GM12878 (cell line): ENCODE measurements at regions not wholly inside any gene's neighbourhood (a gene's known extent, or its start where the extent isn't known, plus 50 kb on each side); places are given as distances from the start of the nearest gene placed in this dataset.

Experiments used
- ATAC-seq: fragments of 200-7000 bp; cut with Tn5 transposase; 3 replicates; pipeline ENCODE4 v1.9.1; 2020; ENCODE audit warnings: mild to moderate bottlenecking, moderate library complexity
- BruUV-seq: library from RNA; stranded (reverse); fragments of 400-500 nt; replicated peaks from 2 replicates; lab custom pipeline; 2021; lab: Mats Ljungman, UMichigan
- CTCF ChIA-PET: fragments of 300-600 bp; sonication (Branson Sonifier 250); formaldehyde crosslinking; extraction: SDS; loops from one replicate; lab custom pipeline; 2021; ENCODE audit warnings: inconsistent platforms; lab: Yijun Ruan, JAX
- POLR2A ChIA-PET: fragments of 350-600 bp; formaldehyde crosslinking; extraction: SDS; loops from one replicate; lab custom pipeline; 2021; ENCODE audit warnings: inconsistent platforms; lab: Charles Lee
- RAD21 ChIA-PET: fragments of 300-600 bp; sonication (Branson Sonifier 250); formaldehyde crosslinking; loops from one replicate; lab custom pipeline; 2023; ENCODE audit warnings: antibody characterized with exemption; ENCODE audit not compliant: unreplicated experiment; lab: Charles Lee
- SMC1A ChIA-PET: fragments of 300-600 bp; sonication (Branson Sonifier 250); formaldehyde crosslinking; loops from one replicate; lab custom pipeline; 2023; ENCODE audit not compliant: unreplicated experiment, uncharacterized antibody; lab: Charles Lee
- DNase-seq: peaks from one replicate; pipeline ENCODE4 v3.0.0-alpha.2; 2011; ENCODE audit warnings: low read depth, low spot score
- FAIRE-seq: peaks from 3 replicates; lab custom pipeline; 2011; peaks lifted over from hg19 to GRCh38; lab: Jason Lieb, UNC
- H2AFZ ChIP-seq: 2 replicates; pipeline ENCODE4 v1.6.0; 2011; ENCODE audit warnings: low read depth, low read length, control low read depth; ENCODE audit not compliant: control insufficient read depth
- H3K27ac ChIP-seq: 2 replicates; pipeline ENCODE4 v1.5.1; 2011; ENCODE audit warnings: control low read depth; ENCODE audit not compliant: control insufficient read depth, insufficient read depth
- H3K27me3 ChIP-seq, 2 experiments: replicated peaks in 1 of 2; 2 replicates each; pipeline versions ENCODE4 v1.6.0 to v1.6.1; 2011; ENCODE audit warnings: low read length in 1 of 2; ENCODE audit not compliant: control insufficient read depth in 2 of 2, insufficient read depth in 2 of 2
- H3K36me3 ChIP-seq, 2 experiments: 2 replicates each; pipeline ENCODE4 v1.5.1; 2011; ENCODE audit warnings: low read length in 1 of 2; ENCODE audit not compliant: control insufficient read depth in 2 of 2, insufficient read depth in 2 of 2
- H3K4me1 ChIP-seq: 2 replicates; pipeline ENCODE4 v1.6.1; 2011; ENCODE audit warnings: mild to moderate bottlenecking, low read length, moderate library complexity, mixed read lengths; ENCODE audit not compliant: control insufficient read depth, insufficient read depth
- H3K4me2 ChIP-seq: 2 replicates; pipeline ENCODE4 v1.6.0; 2011; ENCODE audit warnings: control low read depth; ENCODE audit not compliant: control insufficient read depth, insufficient read depth
- H3K4me3 ChIP-seq: fragments of 200-600 bp; sonication (generic); 2 replicates; pipeline ENCODE4 v1.5.1; 2016
- H3K79me2 ChIP-seq: 2 replicates; pipeline ENCODE4 v1.6.0; 2011; ENCODE audit warnings: low read length; ENCODE audit not compliant: control insufficient read depth, insufficient read depth
- H3K9ac ChIP-seq: 2 replicates; pipeline ENCODE4 v1.8.0; 2011; ENCODE audit warnings: low read length, control low read depth, mixed read lengths; ENCODE audit not compliant: control insufficient read depth, insufficient read depth
- H3K9me3 ChIP-seq: replicated peaks from 3 replicates; pipeline ENCODE4 v1.5.1; 2011; ENCODE audit warnings: mild to moderate bottlenecking, low read length; ENCODE audit not compliant: control insufficient read depth, insufficient read depth
- H4K20me1 ChIP-seq: 2 replicates; pipeline ENCODE4 v1.6.0; 2011; ENCODE audit not compliant: control insufficient read depth, insufficient read depth
- CEBPB ChIP-seq, 2 experiments: fragments of 150-350 bp in 1 of 2; IDR thresholded peaks; 2 replicates each; pipeline ENCODE4 v1.6.1; 2012 to 2014; ENCODE audit warnings: low read depth in 2 of 2, low read length in 2 of 2, borderline replicate concordance in 1 of 2, inconsistent platforms in 1 of 2
- CREM ChIP-seq: IDR thresholded peaks from 2 replicates; pipeline ENCODE4 v1.6.1; 2014; ENCODE audit warnings: antibody characterized with exemption, low read depth
- DPF2 ChIP-seq: fragments of 450-650 bp; IDR thresholded peaks from 2 replicates; pipeline ENCODE4 v1.6.1; 2017; ENCODE audit warnings: mild to moderate bottlenecking
- FOS ChIP-seq: IDR thresholded peaks from 3 replicates; pipeline ENCODE4 v1.6.1; 2011; ENCODE audit warnings: borderline replicate concordance; ENCODE audit not compliant: insufficient read length; ENCODE audit errors: extremely low read depth
- HCFC1 ChIP-seq: fragments of 150-350 bp; IDR thresholded peaks from 2 replicates; pipeline ENCODE4 v1.6.1; 2014; ENCODE audit warnings: low read length
- MTA3 ChIP-seq: IDR thresholded peaks from 2 replicates; pipeline ENCODE4 v1.6.1; 2012; ENCODE audit warnings: low read length, inconsistent platforms, borderline replicate concordance
- MYC ChIP-seq: IDR thresholded peaks from 2 replicates; pipeline ENCODE4 v1.6.1; 2011; ENCODE audit warnings: mild to moderate bottlenecking, low read length, moderate library complexity, inconsistent platforms; ENCODE audit not compliant: insufficient read depth, insufficient replicate concordance, insufficient read length, severe bottlenecking
- NFYB ChIP-seq: IDR thresholded peaks from 2 replicates; pipeline ENCODE4 v1.6.1; 2011; ENCODE audit warnings: low read depth, mild to moderate bottlenecking, low read length, improper control_type of control experiment, moderate library complexity; ENCODE audit not compliant: insufficient read depth
- NR2C1 ChIP-seq: fragments of 450-650 bp; IDR thresholded peaks from 2 replicates; pipeline ENCODE4 v1.6.1; 2017; ENCODE audit warnings: antibody characterized with exemption, mild to moderate bottlenecking, moderate library complexity
- NRF1 ChIP-seq: conservative IDR thresholded peaks from 2 replicates; pipeline ENCODE4 v1.6.1; 2011; ENCODE audit warnings: mild to moderate bottlenecking, low read depth, low read length, improper control_type of control experiment
- POLR2AphosphoS2 ChIP-seq: IDR thresholded peaks from 2 replicates; pipeline ENCODE4 v1.6.1; 2011; ENCODE audit warnings: low read depth, mild to moderate bottlenecking, low read length, improper control_type of control experiment, moderate library complexity
- RBBP5 ChIP-seq: fragments of 200-600 bp; sonication (generic); conservative IDR thresholded peaks from 2 replicates; pipeline ENCODE4 v1.6.1; 2016
- SIX5 ChIP-seq: IDR thresholded peaks from 2 replicates; pipeline ENCODE4 v1.6.1; 2011; ENCODE audit warnings: mild to moderate bottlenecking, low read depth, low read length, moderate library complexity; ENCODE audit not compliant: severe bottlenecking
- SMARCA5 ChIP-seq: fragments of 450-650 bp; IDR thresholded peaks from 2 replicates; pipeline ENCODE4 v1.6.1; 2017; ENCODE audit warnings: mild to moderate bottlenecking
- STAT1 ChIP-seq: fragments of 450-650 bp; conservative IDR thresholded peaks from 2 replicates; pipeline ENCODE4 v1.6.1; 2014; ENCODE audit warnings: antibody characterized with exemption, mild to moderate bottlenecking
- ZNF622 ChIP-seq: fragments of 450-650 bp; IDR thresholded peaks from 2 replicates; pipeline ENCODE4 v1.6.1; 2017; ENCODE audit warnings: mild to moderate bottlenecking, inconsistent platforms
- WGBS: methylation state at CpG from one replicate; pipeline ENCODE4 v1.1.6; 2016; ENCODE audit warnings: low lambda C conversion rate; ENCODE audit not compliant: insufficient replicate concordance, insufficient coverage; ENCODE audit errors: missing lambda C conversion rate; 5-methylcytosine and 5-hydroxymethylcytosine counted together
- in situ Hi-C: fragments of 300-500 bp; cut with MboI; formaldehyde crosslinking; loops from 9 replicates; pipeline ENCODE4 v1.14.3; 2018; ENCODE audit warnings: mixed read lengths
- intact Hi-C: fragments of 100-400 bp; cut with micrococcal nuclease; formaldehyde crosslinking; loops from one replicate; pipeline ENCODE4 v1.14.2; 2022; ENCODE audit not compliant: unreplicated experiment
- TF ChIP-seq, protein P1 (sequence below): fragments of 450-650 bp; IDR thresholded peaks from 2 replicates; pipeline ENCODE4 v1.6.1; 2016; ENCODE audit warnings: mild to moderate bottlenecking
- TF ChIP-seq, protein P2 (sequence below): fragments of 450-650 bp; IDR thresholded peaks from 2 replicates; pipeline ENCODE4 v1.6.1; 2017; ENCODE audit warnings: mild to moderate bottlenecking
- TF ChIP-seq, protein P3 (sequence below): fragments of 450-650 bp; formaldehyde crosslinking; IDR thresholded peaks from 2 replicates; pipeline ENCODE4 v1.5.0; 2022; ENCODE audit warnings: mild to moderate bottlenecking, missing genetic modification characterization

DNA sequence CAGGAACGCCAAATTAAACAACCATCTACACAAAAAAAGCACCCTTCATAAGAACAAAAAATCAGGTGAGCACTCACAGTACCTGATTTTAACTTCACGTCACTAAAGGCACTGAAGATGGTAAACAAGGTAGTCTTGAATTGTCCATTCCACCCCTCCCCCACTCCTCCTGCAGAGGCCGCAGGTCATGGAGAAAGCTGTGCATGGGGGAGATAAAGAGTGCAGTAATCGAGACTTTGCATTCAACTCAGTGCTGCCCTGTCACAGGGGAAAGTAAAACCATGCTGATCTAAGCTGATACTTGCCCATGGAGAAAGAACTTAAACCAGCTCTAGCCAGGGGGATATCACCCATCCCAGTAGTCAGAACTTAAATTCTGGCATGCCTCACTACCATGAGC lies 61.4 kb upstream of the LRIF1 start:
- ChIA-PET RAD21 (interaction anchor here (0.5 to 0.9 kb wide), 2 partner anchors 64 to 198 kb away, joined by 3 read pairs; no protein-coding TSS in a partner anchor), SMC1A (interaction anchor here (0.8 to 1.2 kb wide), 2 partner anchors 10 to 13 kb away, joined by 3 to 4 read pairs; no protein-coding TSS in a partner anchor), POLR2A (no interaction called here), CTCF (interaction anchor here (1.2 to 1.9 kb wide), 3 partner anchors 8 to 309 kb away, joined by 3 to 7 read pairs (median 5); no protein-coding TSS in a partner anchor)
- Histone ChIP-seq H4K20me1 (no peaks in the 10 kb centered on the region), H3K27ac (no peak overlapping the region), H3K9ac (no peak overlapping the region), H3K9me3 (no peaks in the 10 kb centered on the region), H3K4me1 (no peaks in the 10 kb centered on the region), H3K79me2 (no peaks in the 10 kb centered on the region), H3K27me3 (no peaks in the 10 kb centered on the region), H3K4me3 (no peak overlapping the region), H2AFZ (no peak overlapping the region), H3K4me2 (no peak overlapping the region), H3K36me3 (no peaks in the 10 kb centered on the region)
- TF ChIP-seq, protein P1, sequence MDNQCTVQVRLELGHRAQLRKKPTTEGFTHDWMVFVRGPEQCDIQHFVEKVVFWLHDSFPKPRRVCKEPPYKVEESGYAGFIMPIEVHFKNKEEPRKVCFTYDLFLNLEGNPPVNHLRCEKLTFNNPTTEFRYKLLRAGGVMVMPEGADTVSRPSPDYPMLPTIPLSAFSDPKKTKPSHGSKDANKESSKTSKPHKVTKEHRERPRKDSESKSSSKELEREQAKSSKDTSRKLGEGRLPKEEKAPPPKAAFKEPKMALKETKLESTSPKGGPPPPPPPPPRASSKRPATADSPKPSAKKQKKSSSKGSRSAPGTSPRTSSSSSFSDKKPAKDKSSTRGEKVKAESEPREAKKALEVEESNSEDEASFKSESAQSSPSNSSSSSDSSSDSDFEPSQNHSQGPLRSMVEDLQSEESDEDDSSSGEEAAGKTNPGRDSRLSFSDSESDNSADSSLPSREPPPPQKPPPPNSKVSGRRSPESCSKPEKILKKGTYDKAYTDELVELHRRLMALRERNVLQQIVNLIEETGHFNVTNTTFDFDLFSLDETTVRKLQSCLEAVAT, result no peak
- TF ChIP-seq SMARCA5 (no peak), HCFC1 (no peak), NR2C1 (no peak), MTA3 (no peak), CEBPB (IDR thresholded peaks at IDR 0.05; ENCODE audit: borderline replicate concordance in 1 of 2, low read depth in 2 of 2, low read length in 2 of 2) (no peak), STAT1 (no peak), NRF1 (no peak), MYC (no peak), ZNF622 (no peak), SIX5 (no peak), NFYB (no peak), FOS (no peak), CREM (no peak), POLR2AphosphoS2 (no peak), RBBP5 (no peak), DPF2 (no peak)
- TF ChIP-seq, protein P2, sequence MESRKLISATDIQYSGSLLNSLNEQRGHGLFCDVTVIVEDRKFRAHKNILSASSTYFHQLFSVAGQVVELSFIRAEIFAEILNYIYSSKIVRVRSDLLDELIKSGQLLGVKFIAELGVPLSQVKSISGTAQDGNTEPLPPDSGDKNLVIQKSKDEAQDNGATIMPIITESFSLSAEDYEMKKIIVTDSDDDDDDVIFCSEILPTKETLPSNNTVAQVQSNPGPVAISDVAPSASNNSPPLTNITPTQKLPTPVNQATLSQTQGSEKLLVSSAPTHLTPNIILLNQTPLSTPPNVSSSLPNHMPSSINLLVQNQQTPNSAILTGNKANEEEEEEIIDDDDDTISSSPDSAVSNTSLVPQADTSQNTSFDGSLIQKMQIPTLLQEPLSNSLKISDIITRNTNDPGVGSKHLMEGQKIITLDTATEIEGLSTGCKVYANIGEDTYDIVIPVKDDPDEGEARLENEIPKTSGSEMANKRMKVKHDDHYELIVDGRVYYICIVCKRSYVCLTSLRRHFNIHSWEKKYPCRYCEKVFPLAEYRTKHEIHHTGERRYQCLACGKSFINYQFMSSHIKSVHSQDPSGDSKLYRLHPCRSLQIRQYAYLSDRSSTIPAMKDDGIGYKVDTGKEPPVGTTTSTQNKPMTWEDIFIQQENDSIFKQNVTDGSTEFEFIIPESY, result no peak
- TF ChIP-seq, protein P3, sequence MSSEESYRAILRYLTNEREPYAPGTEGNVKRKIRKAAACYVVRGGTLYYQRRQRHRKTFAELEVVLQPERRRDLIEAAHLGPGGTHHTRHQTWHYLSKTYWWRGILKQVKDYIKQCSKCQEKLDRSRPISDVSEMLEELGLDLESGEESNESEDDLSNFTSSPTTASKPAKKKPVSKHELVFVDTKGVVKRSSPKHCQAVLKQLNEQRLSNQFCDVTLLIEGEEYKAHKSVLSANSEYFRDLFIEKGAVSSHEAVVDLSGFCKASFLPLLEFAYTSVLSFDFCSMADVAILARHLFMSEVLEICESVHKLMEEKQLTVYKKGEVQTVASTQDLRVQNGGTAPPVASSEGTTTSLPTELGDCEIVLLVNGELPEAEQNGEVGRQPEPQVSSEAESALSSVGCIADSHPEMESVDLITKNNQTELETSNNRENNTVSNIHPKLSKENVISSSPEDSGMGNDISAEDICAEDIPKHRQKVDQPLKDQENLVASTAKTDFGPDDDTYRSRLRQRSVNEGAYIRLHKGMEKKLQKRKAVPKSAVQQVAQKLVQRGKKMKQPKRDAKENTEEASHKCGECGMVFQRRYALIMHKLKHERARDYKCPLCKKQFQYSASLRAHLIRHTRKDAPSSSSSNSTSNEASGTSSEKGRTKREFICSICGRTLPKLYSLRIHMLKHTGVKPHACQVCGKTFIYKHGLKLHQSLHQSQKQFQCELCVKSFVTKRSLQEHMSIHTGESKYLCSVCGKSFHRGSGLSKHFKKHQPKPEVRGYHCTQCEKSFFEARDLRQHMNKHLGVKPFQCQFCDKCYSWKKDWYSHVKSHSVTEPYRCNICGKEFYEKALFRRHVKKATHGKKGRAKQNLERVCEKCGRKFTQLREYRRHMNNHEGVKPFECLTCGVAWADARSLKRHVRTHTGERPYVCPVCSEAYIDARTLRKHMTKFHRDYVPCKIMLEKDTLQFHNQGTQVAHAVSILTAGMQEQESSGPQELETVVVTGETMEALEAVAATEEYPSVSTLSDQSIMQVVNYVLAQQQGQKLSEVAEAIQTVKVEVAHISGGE, result no peak
- FAIRE-seq, result no peak
- in situ Hi-C loops (no loop called here), intact Hi-C loops (no loop called here)
- WGBS, result 67% methylated on average over 4 of the region's 4 CpGs
- BruUV-seq, result no TSS peak
- no peak for DNase-seq
- no peak for ATAC-seq
